ENCODE measurements at regions not wholly inside any gene's neighbourhood (a gene's known extent, or its start where the extent isn't known, plus 50 kb on each side); places are given as distances from the start of the nearest gene placed in this dataset.

GRCh38 chr20:17885076-17885475, 83.5 kb downstream of the SNX5 start:
- TF ChIP-seq CTCF (IDR thresholded peaks at IDR 0.05) (no peak), POLR2A (IDR thresholded peaks at IDR 0.05) (no peak), EP300 (IDR thresholded peaks at IDR 0.05) (no peak)
